ENCODE measurements at regions not wholly inside any gene's neighbourhood (a gene's known extent, or its start where the extent isn't known, plus 50 kb on each side); places are given as distances from the start of the nearest gene placed in this dataset.

DNA sequence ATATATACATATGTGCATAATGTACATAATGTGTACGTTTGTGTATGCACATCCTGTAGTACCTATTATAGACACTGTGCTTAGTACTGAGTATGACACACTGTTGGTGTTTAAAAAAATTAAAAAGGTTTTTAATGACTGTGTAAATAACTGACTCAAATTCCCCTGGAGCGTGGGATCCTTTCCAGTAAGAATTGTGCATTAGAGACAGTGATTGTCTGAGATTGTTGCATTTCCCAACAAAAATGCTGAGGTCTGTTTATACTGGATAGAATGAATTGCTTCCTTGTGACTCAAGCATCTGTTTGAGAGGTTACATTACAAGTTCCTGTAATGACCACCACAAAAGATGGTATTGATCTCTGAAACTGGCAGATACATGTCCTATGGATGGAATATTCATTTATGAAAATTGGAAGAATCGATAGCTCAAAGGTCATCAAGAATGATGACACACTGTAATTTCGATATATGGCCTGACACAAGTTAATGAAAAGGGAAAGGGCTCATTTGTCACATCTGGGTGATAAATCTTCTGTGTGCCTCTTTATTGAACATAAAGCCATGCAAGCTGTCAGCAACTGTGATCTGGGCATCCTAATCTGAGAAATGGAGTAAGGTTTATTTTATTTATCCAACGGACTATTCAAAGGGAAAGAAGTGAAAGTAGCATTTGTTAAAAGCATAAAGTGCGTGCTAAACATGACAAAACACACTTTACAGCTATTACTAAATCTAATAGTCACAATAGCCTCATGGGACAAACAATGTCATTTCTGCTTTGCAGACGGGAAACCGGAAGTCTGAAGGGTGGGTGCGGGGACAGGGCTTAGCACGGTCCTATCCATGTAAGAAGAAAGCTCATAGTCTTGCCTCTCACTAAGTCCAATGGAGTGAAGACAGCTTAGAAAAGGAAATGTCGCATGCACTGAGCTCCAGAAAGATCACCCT, 228.8 kb downstream of the CDH11 start:
- Mint-ChIP-seq H3K4me3 (no peak overlapping the region), H3K4me1 (ENCODE audit: low read depth) (no peaks in the 10 kb centered on the region), H3K9me3 (peaks cover 9% of the 10 kb centered on the region), H3K36me3 (ENCODE audit: low read depth) (no peaks in the 10 kb centered on the region), H3K27me3 (ENCODE audit: low read depth) (no peaks in the 10 kb centered on the region), H3K27ac (no peak overlapping the region)
- CTCF ChIA-PET = no interaction called here
- no peak for DNase-seq
- intact Hi-C loops (cut with micrococcal nuclease) = no loop called here

DNA sequence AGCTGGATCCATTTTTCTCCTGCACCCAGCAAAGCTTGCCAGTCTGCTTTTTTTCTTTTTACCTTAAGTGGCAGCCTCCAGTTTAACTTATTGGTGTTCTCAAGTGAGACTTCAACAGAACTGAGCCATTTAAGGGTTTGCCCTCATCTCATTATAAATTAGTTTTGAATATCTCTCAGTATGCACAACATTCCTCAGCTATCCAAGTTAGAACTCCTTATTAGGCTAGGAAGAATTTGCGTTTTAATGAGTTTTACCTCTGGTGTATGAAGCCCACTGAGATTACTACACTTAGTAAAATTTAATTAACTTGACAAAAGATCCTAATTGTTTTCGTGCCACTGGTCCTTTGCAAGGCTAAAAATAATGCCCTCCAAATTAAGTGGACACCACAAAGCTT, 232.4 kb downstream of the CDH11 start:
- no peaks in the 10 kb centered on the region for H3K36me3 Mint-ChIP-seq (ENCODE audit: low read depth)
- no peak overlapping the region for H3K27ac Mint-ChIP-seq
- no peaks in the 10 kb centered on the region for H3K4me1 Mint-ChIP-seq (ENCODE audit: low read depth)
- DNase-seq = no peak
- H3K9me3 Mint-ChIP-seq = peaks cover 11% of the 10 kb centered on the region
- intact Hi-C loops (cut with micrococcal nuclease) = no loop called here
- H3K27me3 Mint-ChIP-seq (ENCODE audit: low read depth) = no peaks in the 10 kb centered on the region
- CTCF ChIA-PET = interaction anchor here (1.1 kb wide), 1 partner anchor 15 kb away, joined by 3 read pairs; no protein-coding TSS in a partner anchor
- H3K4me3 Mint-ChIP-seq = no peak overlapping the region

DNA sequence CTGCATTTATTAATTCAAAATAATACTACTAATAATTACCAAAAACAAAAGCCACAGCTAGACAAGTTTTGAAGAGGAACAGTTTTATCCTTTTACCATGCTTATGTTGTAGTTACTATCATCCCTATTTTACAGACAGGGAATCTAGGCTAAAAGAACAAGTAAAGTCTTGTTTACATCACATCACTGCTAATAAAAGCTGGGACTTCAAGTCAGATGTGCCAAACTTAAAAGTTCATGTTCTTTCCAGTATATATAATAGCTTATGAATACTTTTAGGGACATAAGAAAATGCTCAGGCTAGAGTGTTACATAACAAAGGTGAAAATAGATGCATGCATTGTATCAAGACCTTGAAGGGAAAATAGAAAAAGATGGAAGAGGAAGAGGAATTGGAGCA, 234.2 kb downstream of the CDH11 start:
- intact Hi-C loops (cut with micrococcal nuclease) = no loop called here
- H3K4me3 Mint-ChIP-seq = no peak overlapping the region
- no peaks in the 10 kb centered on the region for H3K4me1 Mint-ChIP-seq (ENCODE audit: low read depth)
- no peaks in the 10 kb centered on the region for H3K27me3 Mint-ChIP-seq (ENCODE audit: low read depth)
- H3K36me3 Mint-ChIP-seq (ENCODE audit: low read depth) = no peaks in the 10 kb centered on the region
- CTCF ChIA-PET = no interaction called here
- H3K9me3 Mint-ChIP-seq = peaks cover 8% of the 10 kb centered on the region
- DNase-seq = no peak
- no peak overlapping the region for H3K27ac Mint-ChIP-seq

DNA sequence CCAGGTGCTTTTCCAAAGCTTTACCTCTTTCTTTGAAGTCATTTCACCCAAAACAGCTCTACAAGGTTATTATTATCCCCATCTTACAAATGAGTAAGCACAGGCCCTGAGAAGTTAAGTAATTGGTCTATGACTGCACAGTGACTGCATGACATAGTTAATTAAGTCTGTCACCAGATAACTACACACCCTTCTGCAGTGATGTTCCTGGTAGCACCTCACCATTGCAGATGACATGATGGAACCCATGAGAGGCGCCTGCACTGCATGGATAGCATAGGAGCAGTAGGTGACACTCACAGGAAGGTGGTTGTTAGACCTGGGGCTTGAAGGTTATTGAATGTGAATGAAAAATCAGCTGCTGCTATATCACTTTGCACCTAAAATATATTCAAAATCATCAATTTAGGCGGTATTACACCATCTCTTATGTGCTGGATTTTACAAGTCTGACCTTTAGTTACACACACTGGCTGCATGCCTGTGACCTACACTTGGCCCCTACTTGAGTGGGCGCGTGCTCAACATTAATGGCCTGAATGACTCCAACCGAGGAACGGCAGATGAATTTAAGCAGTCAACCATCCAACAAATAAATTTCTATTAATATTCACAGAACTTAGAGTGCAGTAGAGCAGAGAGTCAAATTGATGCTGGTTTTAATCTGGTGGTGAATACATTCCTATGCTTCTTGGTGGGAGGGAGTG, 239.6 kb downstream of the CDH11 start:
- Mint-ChIP-seq H3K4me1 (ENCODE audit: low read depth) (no peaks in the 10 kb centered on the region), H3K4me3 (no peak overlapping the region), H3K9me3 (peaks cover 10% of the 10 kb centered on the region), H3K27me3 (ENCODE audit: low read depth) (no peaks in the 10 kb centered on the region), H3K27ac (no peak overlapping the region), H3K36me3 (ENCODE audit: low read depth) (no peaks in the 10 kb centered on the region)
- intact Hi-C loops (cut with micrococcal nuclease) = no loop called here
- DNase-seq = no peak
- CTCF ChIA-PET = no interaction called here

DNA sequence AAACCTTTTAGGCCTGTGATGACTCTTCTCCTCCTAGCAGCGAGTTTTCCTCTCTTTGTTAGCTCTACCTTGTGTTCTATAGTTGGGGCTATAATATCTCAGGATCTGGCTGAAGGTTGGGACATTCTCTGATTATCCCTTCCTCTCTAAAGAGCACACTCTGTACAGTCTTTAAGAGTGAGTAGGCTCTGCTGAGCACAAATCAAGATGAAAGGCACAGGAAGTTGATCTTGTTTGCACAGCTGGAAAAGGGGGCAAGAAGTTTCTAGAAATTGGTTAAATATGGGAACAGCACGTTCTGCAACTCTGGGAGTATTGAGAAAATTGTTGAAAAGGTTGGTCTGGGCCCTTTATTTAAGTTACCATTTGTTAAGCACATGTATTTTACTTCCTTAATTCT, 240.9 kb downstream of the CDH11 start:
- no peaks in the 10 kb centered on the region for H3K36me3 Mint-ChIP-seq (ENCODE audit: low read depth)
- DNase-seq = no peak
- CTCF ChIA-PET = no interaction called here
- H3K27me3 Mint-ChIP-seq (ENCODE audit: low read depth) = no peaks in the 10 kb centered on the region
- intact Hi-C loops (cut with micrococcal nuclease) = no loop called here
- H3K9me3 Mint-ChIP-seq = peaks cover 9% of the 10 kb centered on the region
- H3K27ac Mint-ChIP-seq = no peak overlapping the region
- H3K4me3 Mint-ChIP-seq = no peak overlapping the region
- H3K4me1 Mint-ChIP-seq (ENCODE audit: low read depth) = no peaks in the 10 kb centered on the region

DNA sequence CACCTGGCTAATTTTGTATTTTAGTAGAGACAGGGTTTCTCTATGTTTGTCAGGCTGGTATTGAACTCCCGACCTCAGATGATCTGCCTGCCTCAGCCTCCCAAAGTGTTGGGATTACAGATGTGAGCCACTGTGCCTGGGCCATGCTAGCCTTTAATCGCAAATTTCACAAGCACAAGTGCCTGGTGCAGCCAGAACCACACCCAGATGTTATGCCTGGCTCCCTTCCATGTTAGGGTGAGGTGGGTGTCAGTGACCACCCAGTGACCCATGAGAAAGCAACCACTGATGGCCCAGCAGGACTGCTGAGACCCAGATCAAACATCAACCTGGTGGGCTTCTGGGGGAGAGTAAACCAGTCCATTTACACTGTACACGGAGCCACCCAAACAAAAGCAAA, 241.9 kb downstream of the CDH11 start:
- DNase-seq = no peak
- H3K4me1 Mint-ChIP-seq (ENCODE audit: low read depth) = no peaks in the 10 kb centered on the region
- no peaks in the 10 kb centered on the region for H3K27me3 Mint-ChIP-seq (ENCODE audit: low read depth)
- H3K27ac Mint-ChIP-seq = no peak overlapping the region
- CTCF ChIA-PET = no interaction called here
- intact Hi-C loops (cut with micrococcal nuclease) = no loop called here
- no peaks in the 10 kb centered on the region for H3K36me3 Mint-ChIP-seq (ENCODE audit: low read depth)
- peaks cover 12% of the 10 kb centered on the region for H3K9me3 Mint-ChIP-seq
- H3K4me3 Mint-ChIP-seq = no peak overlapping the region

DNA sequence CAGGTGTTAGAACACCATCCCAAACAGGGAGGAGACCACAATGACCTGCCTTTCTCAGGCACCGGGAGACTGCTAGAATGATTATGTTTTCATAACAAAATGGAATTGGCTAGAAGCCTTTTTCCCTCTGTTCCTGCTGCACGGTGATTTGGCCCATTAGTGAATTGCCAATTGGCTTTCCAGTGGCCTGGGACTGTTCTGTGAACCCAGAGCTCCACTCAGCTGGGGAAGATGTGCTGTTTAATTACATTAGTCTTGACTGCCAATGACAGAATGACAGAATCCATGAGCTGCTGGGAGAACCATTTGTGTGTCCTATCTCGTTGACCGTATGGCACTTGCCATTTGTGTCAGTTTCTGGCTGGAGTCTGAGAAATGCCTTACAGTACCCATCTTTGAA, 242.9 kb downstream of the CDH11 start:
- Mint-ChIP-seq H3K27ac (no peak overlapping the region), H3K4me3 (no peak overlapping the region), H3K4me1 (ENCODE audit: low read depth) (no peaks in the 10 kb centered on the region), H3K27me3 (ENCODE audit: low read depth) (no peaks in the 10 kb centered on the region), H3K36me3 (ENCODE audit: low read depth) (no peaks in the 10 kb centered on the region), H3K9me3 (peaks cover 10% of the 10 kb centered on the region)
- DNase-seq = no peak
- CTCF ChIA-PET = no interaction called here
- intact Hi-C loops (cut with micrococcal nuclease) = no loop called here

DNA sequence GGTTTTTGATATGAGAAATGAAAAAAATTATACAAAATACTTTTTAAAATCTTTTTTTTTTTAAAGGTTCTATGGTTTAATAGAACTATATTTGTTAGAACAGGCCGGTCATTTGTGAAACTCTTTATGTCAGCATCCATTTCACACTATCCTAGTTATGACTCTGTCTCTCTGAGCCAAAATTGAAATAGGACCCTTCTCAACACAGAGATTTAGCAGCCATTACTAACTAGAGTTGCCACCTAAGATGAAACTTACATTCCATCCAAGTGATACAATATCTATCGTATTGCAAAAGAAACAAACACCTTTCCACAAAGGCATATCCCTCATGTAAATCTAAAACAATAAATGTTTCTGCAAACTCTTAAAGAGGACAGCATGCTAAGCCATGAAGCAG, 249.8 kb downstream of the CDH11 start:
- Mint-ChIP-seq H3K4me3 (no peak overlapping the region), H3K27ac (no peak overlapping the region), H3K36me3 (ENCODE audit: low read depth) (no peaks in the 10 kb centered on the region), H3K9me3 (peaks cover 18% of the 10 kb centered on the region), H3K4me1 (ENCODE audit: low read depth) (no peaks in the 10 kb centered on the region), H3K27me3 (ENCODE audit: low read depth) (no peaks in the 10 kb centered on the region)
- no peak for DNase-seq
- intact Hi-C loops (cut with micrococcal nuclease) = no loop called here
- CTCF ChIA-PET = no interaction called here

DNA sequence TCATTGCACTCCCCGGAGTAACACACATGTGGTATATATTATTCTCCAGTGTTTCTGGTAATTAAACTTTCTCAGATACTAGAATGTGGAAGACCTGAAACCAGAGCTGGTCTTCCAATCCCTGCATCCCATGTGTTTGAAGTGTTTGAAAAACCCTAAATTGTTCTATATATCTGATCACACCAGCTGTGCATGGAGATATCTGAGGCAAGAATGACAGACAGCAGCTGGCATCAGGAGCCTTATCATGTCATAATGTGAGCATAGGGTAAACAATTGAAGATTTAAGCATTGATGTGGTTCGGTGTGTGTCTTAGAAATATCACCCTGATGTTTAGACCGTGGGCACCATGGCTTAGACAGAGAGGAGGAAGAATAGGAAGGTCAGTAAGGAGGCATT, 251.0 kb downstream of the CDH11 start:
- Mint-ChIP-seq H3K9me3 (peaks cover 21% of the 10 kb centered on the region), H3K27me3 (ENCODE audit: low read depth) (no peaks in the 10 kb centered on the region), H3K4me3 (no peak overlapping the region), H3K27ac (no peak overlapping the region), H3K36me3 (ENCODE audit: low read depth) (no peaks in the 10 kb centered on the region), H3K4me1 (ENCODE audit: low read depth) (no peaks in the 10 kb centered on the region)
- CTCF ChIA-PET = interaction anchor here (0.5 kb wide), 1 partner anchor 476 kb away, joined by 5 read pairs; no protein-coding TSS in a partner anchor
- intact Hi-C loops (cut with micrococcal nuclease) = no loop called here
- no peak for DNase-seq

DNA sequence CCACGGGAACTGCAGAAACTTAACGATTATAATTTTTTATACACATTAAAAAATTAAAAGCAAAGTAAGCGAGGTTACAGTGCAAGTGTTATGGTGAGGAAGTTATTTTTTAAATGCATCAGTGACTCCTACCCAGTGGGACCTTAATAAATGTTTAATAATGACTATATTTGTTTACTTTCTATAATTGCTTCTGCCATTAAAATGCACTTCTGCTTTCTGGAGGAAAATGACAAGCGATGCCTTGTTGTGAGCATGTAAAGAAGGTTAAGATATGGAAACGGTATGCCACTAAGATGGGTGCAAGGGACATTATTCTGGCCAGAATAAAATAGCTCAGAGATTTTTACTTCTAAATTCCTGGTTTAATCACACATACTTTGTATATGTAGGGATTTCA, 252.1 kb downstream of the CDH11 start:
- no peaks in the 10 kb centered on the region for H3K4me1 Mint-ChIP-seq (ENCODE audit: low read depth)
- CTCF ChIA-PET = no interaction called here
- no peaks in the 10 kb centered on the region for H3K27me3 Mint-ChIP-seq (ENCODE audit: low read depth)
- H3K9me3 Mint-ChIP-seq = peaks cover 18% of the 10 kb centered on the region
- H3K4me3 Mint-ChIP-seq = no peak overlapping the region
- no peaks in the 10 kb centered on the region for H3K36me3 Mint-ChIP-seq (ENCODE audit: low read depth)
- no peak overlapping the region for H3K27ac Mint-ChIP-seq
- DNase-seq = no peak
- intact Hi-C loops (cut with micrococcal nuclease) = no loop called here

DNA sequence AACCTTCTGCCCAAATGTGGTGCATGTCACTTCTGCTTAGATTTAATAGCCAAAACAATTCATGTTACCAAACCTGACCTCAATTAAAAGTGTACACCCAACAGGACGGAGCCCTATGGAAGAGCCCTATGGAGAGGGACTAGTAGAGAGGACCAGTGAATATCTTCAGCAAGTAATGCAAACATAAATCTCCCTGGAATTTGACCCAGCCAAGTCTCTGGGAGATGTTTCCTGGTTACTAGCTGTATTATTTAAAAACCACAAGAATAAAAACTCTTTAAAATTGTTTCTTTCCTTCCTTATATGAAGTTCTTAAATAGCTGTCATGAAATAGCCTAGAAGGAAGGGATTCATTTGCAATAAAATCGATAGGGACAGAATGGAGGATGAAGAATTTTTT, 255.8 kb downstream of the CDH11 start:
- CTCF ChIA-PET = no interaction called here
- Mint-ChIP-seq H3K4me3 (no peak overlapping the region), H3K27me3 (ENCODE audit: low read depth) (no peaks in the 10 kb centered on the region)

DNA sequence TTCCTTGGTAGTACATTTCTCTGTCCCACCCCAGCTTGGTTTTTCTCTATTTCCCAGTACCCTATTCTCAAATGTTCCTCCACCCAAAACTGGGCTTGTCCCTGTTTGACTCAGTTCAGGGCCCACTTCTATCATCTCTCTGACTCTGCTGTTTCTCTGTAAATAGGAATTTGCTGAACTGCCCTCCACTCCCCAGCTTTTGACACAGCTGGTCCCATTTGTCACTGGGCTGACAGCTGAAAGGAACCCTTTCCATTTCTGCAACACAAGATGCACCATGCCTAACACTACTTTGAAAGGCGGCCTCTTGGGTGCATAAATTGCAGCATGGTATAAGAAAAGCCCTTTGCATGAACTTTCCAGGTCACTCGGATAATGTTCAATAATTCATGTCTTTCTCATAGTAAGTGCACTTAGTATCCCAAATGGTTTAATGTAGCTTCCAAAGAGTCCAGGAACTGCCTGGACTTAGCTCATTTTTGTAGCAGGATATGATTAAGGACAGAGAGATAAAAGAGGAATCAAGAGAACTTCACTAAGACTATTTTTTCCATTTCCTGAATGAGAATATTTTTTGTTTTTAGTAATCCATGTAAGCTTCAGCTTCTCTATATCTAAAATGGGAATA, 256.7 kb downstream of the CDH11 start:
- CTCF ChIA-PET = no interaction called here
- no peak for DNase-seq

More for the DNA sequence above, 255.8 kb downstream of the CDH11 start:
- DNase-seq = no peak
- intact Hi-C loops (cut with micrococcal nuclease) = no loop called here
- Mint-ChIP-seq H3K9me3 (peaks cover 15% of the 10 kb centered on the region), H3K4me1 (ENCODE audit: low read depth) (no peaks in the 10 kb centered on the region), H3K27ac (no peak overlapping the region), H3K36me3 (ENCODE audit: low read depth) (no peaks in the 10 kb centered on the region)

More for the DNA sequence above, 256.7 kb downstream of the CDH11 start:
- H3K4me3 Mint-ChIP-seq = no peak overlapping the region
- H3K9me3 Mint-ChIP-seq = peaks cover 13% of the 10 kb centered on the region
- H3K4me1 Mint-ChIP-seq (ENCODE audit: low read depth) = no peaks in the 10 kb centered on the region
- no peaks in the 10 kb centered on the region for H3K36me3 Mint-ChIP-seq (ENCODE audit: low read depth)
- no peaks in the 10 kb centered on the region for H3K27me3 Mint-ChIP-seq (ENCODE audit: low read depth)
- intact Hi-C loops (cut with micrococcal nuclease) = no loop called here
- no peak overlapping the region for H3K27ac Mint-ChIP-seq
